OCI-LY7 (cell line): ENCODE measurements at regions not wholly inside any gene's neighbourhood (a gene's known extent, or its start where the extent isn't known, plus 50 kb on each side); places are given as distances from the start of the nearest gene placed in this dataset.

Source experiments
- BruUV-seq: library from RNA; stranded (reverse); fragments of 400-500 nt; replicated peaks from 2 replicates; lab custom pipeline; 2021; lab: Mats Ljungman, UMichigan
- CTCF ChIA-PET: fragments of 300-600 bp; sonication (Branson Sonifier 250); formaldehyde crosslinking; loops from one replicate; lab custom pipeline; 2022; ENCODE audit warnings: antibody characterized with exemption; ENCODE audit not compliant: unreplicated experiment; lab: Charles Lee
- POLR2A ChIA-PET: fragments of 300-600 bp; sonication (Branson Sonifier 250); formaldehyde crosslinking; loops from one replicate; lab custom pipeline; 2022; ENCODE audit warnings: antibody characterized with exemption; lab: Charles Lee
- DNase-seq: peaks from one replicate; pipeline ENCODE4 v3.0.0-alpha.2; 2015; ENCODE audit warnings: low spot score
- H2AFZ ChIP-seq: fragments of 200-600 bp; sonication (generic), shearing (Covaris generic); 2 replicates; pipeline ENCODE4 v1.6.1; 2014; ENCODE audit warnings: mild to moderate bottlenecking, antibody characterized with exemption, low read length, moderate library complexity
- H3K27ac ChIP-seq: fragments of 200-600 bp; sonication (generic); 2 replicates; pipeline ENCODE4 v1.5.1; 2014; ENCODE audit warnings: mixed run types, low read depth, mild to moderate bottlenecking, moderate library complexity, low read length, inconsistent platforms; ENCODE audit not compliant: poor library complexity, severe bottlenecking
- H3K36me3 ChIP-seq: fragments of 200-600 bp; sonication (generic); 2 replicates; pipeline ENCODE4 v1.6.1; 2014; ENCODE audit warnings: mild to moderate bottlenecking, antibody characterized with exemption, low read length, moderate library complexity, mixed read lengths; ENCODE audit not compliant: insufficient read depth
- H3K4me1 ChIP-seq: fragments of 200-600 bp; sonication (generic); 2 replicates; pipeline ENCODE4 v1.5.1; 2014; ENCODE audit warnings: mild to moderate bottlenecking, low read length; ENCODE audit not compliant: insufficient read depth, poor library complexity, severe bottlenecking
- H3K4me2 ChIP-seq: fragments of 200-600 bp; sonication (generic); 2 replicates; pipeline ENCODE4 v1.6.1; 2014; ENCODE audit warnings: mild to moderate bottlenecking, low read length
- H3K4me3 ChIP-seq: fragments of 200-600 bp; sonication (generic); 2 replicates; pipeline ENCODE4 v1.5.1; 2014; ENCODE audit warnings: mild to moderate bottlenecking, low read depth, low read length; ENCODE audit not compliant: poor library complexity, severe bottlenecking
- H3K79me2 ChIP-seq: fragments of 200-600 bp; sonication (generic); 2 replicates; pipeline ENCODE4 v1.6.1; 2016; ENCODE audit warnings: low read depth, mild to moderate bottlenecking, low read length, moderate library complexity, mixed read lengths; ENCODE audit not compliant: insufficient read depth
- H3K9me2 ChIP-seq: fragments of 200-600 bp; sonication (generic); 2 replicates; pipeline ENCODE4 v1.6.1; 2016; ENCODE audit warnings: mild to moderate bottlenecking, low read length, mixed read lengths; ENCODE audit not compliant: insufficient read depth
- H3K9me3 ChIP-seq: fragments of 200-600 bp; sonication (generic); 2 replicates; pipeline ENCODE4 v1.6.1; 2014; ENCODE audit warnings: mild to moderate bottlenecking, mixed run types, low read length, mixed read lengths
- H4K20me1 ChIP-seq: fragments of 200-600 bp; sonication (generic); 2 replicates; pipeline ENCODE4 v1.6.1; 2014; ENCODE audit warnings: mild to moderate bottlenecking, antibody characterized with exemption, low read length, moderate library complexity, mixed read lengths; ENCODE audit not compliant: insufficient read depth
- CTCF ChIP-seq: fragments of 200-600 bp; sonication (generic); conservative IDR thresholded peaks from 2 replicates; pipeline ENCODE4 v1.5.1; 2014; ENCODE audit warnings: mild to moderate bottlenecking, antibody characterized with exemption, low read length, moderate library complexity, mixed read lengths
- EZH2phosphoT487 ChIP-seq: fragments of 200-600 bp; sonication (generic); IDR thresholded peaks from 2 replicates; pipeline ENCODE4 v1.6.1; 2018; ENCODE audit warnings: low read depth, borderline replicate concordance, mild to moderate bottlenecking, mixed run types, antibody characterized with exemption, low read length, moderate library complexity, mixed read lengths
- intact Hi-C: fragments of 100-400 bp; cut with micrococcal nuclease; formaldehyde crosslinking; loops from one replicate; pipeline ENCODE4 v1.10.0; 2022; ENCODE audit not compliant: unreplicated experiment

DNA sequence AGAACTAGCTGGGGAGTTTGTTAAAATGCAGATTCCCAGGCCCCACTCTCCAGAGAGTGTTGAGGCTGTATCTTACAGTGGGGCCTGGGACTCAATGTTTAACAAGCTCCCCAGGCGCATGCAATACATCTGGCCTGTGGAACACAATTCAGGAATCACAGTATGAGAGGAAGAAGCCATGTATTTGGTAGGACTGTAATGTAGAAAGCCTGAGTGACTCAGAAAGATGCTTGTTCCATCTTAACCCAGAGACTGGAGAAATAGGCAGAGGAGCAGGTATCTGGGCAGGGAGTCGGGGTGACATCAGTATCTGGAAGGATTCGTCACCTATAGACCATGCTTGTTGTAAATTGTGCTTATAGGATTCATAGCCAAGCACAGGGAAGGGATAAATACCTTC lies 90.5 kb downstream of the UNC5CL start:
- H4K20me1 ChIP-seq = no peaks in the 10 kb centered on the region
- no peak for DNase-seq
- POLR2A ChIA-PET = no interaction called here
- H3K4me3 ChIP-seq = no peak overlapping the region
- no peaks in the 10 kb centered on the region for H3K36me3 ChIP-seq
- no peak overlapping the region for H3K4me2 ChIP-seq
- no peak overlapping the region for H3K27ac ChIP-seq
- CTCF ChIA-PET = no interaction called here
- TF ChIP-seq EZH2phosphoT487 = no peak
- no peak for TF ChIP-seq CTCF
- H2AFZ ChIP-seq = no peak overlapping the region
- intact Hi-C loops = no loop called here
- BruUV-seq = no TSS peak
- H3K4me1 ChIP-seq = no peaks in the 10 kb centered on the region
- no peaks in the 10 kb centered on the region for H3K79me2 ChIP-seq
- H3K9me2 ChIP-seq = no peaks in the 10 kb centered on the region
- no peaks in the 10 kb centered on the region for H3K9me3 ChIP-seq

- Histone ChIP-seq H4K20me1 (no peaks in the 10 kb centered on the region), H3K9me3 (no peaks in the 10 kb centered on the region), H3K79me2 (no peaks in the 10 kb centered on the region), H2AFZ (no peak overlapping the region), H3K36me3 (no peaks in the 10 kb centered on the region), H3K4me2 (no peak overlapping the region), H3K4me1 (no peaks in the 10 kb centered on the region), H3K4me3 (no peak overlapping the region), H3K9me2 (no peaks in the 10 kb centered on the region), H3K27ac (no peak overlapping the region)
- no peak for TF ChIP-seq CTCF
- TF ChIP-seq EZH2phosphoT487 = no peak
- ChIA-PET CTCF (no interaction called here), POLR2A (no interaction called here)
- DNase-seq = no peak
- intact Hi-C loops = no loop called here
- BruUV-seq = no TSS peak
Measured at GRCh38 chr6:40947876-40948526, 91.0 kb downstream of the UNC5CL start.

- Histone ChIP-seq H3K9me2 (no peaks in the 10 kb centered on the region), H3K9me3 (no peaks in the 10 kb centered on the region), H3K4me1 (no peaks in the 10 kb centered on the region), H4K20me1 (no peaks in the 10 kb centered on the region), H3K79me2 (no peaks in the 10 kb centered on the region), H2AFZ (no peak overlapping the region), H3K4me3 (no peak overlapping the region), H3K4me2 (no peak overlapping the region), H3K36me3 (no peaks in the 10 kb centered on the region), H3K27ac (no peak overlapping the region)
- TF ChIP-seq EZH2phosphoT487 = no peak
- no peak for TF ChIP-seq CTCF
- no peak for DNase-seq
- intact Hi-C loops = no loop called here
- ChIA-PET POLR2A (no interaction called here), CTCF (no interaction called here)
- no TSS peak for BruUV-seq
Measured at GRCh38 chr6:40946738-40947301, 92.2 kb downstream of the UNC5CL start.
